HUES6 (cell line): ENCODE measurements at regions not wholly inside any gene's neighbourhood (a gene's known extent, or its start where the extent isn't known, plus 50 kb on each side); places are given as distances from the start of the nearest gene placed in this dataset.

Source experiments
- H3K27ac ChIP-seq: 2 replicates; pipeline ENCODE4 v1.7.0; 2013; ENCODE audit warnings: low read depth, mild to moderate bottlenecking, low read length, inconsistent platforms
- H3K27me3 ChIP-seq: 2 replicates; pipeline ENCODE4 v1.6.1; 2013; ENCODE audit warnings: low read length; ENCODE audit not compliant: control insufficient read depth, insufficient read depth
- H3K36me3 ChIP-seq: 2 replicates; pipeline ENCODE4 v1.6.1; 2013; ENCODE audit warnings: low read length; ENCODE audit not compliant: control insufficient read depth, insufficient read depth
- H3K4me1 ChIP-seq: 2 replicates; pipeline ENCODE4 v1.6.1; 2013; ENCODE audit warnings: low read length; ENCODE audit not compliant: control insufficient read depth, insufficient read depth
- H3K4me3 ChIP-seq: 2 replicates; pipeline ENCODE4 v1.5.1; 2013; ENCODE audit warnings: low read depth, low read length
- H3K9ac ChIP-seq: one replicate; pipeline ENCODE4 v1.6.1; 2013; ENCODE audit warnings: mild to moderate bottlenecking, low read length
- H3K9me3 ChIP-seq: 2 replicates; pipeline ENCODE4 v1.6.1; 2013; ENCODE audit warnings: low read depth, low read length; ENCODE audit not compliant: control insufficient read depth, insufficient read depth

GRCh38 chr14:98752660-98753059 lies 519.3 kb downstream of the BCL11B start:
- Histone ChIP-seq H3K4me3 (no peak overlapping the region), H3K9me3 (peaks cover 8% of the 10 kb centered on the region; the same call in 1 of the 2 replicates)

GRCh38 chr14:98754343-98755020 lies 517.5 kb downstream of the BCL11B start:
- Histone ChIP-seq H3K9me3 (peaks cover 8% of the 10 kb centered on the region; the same call in 1 of the 2 replicates), H3K9ac (no peak overlapping the region), H3K4me1 (no peaks in the 10 kb centered on the region; the same call in 1 of the 2 replicates), H3K27ac (no peak overlapping the region), H3K36me3 (no peaks in the 10 kb centered on the region), H3K4me3 (no peak overlapping the region), H3K27me3 (no peaks in the 10 kb centered on the region)

More at GRCh38 chr14:98752660-98753059, 519.3 kb downstream of the BCL11B start:
- Histone ChIP-seq H3K27me3 (no peaks in the 10 kb centered on the region), H3K27ac (no peak overlapping the region), H3K4me1 (no peaks in the 10 kb centered on the region; the same call in 1 of the 2 replicates), H3K9ac (no peak overlapping the region), H3K36me3 (no peaks in the 10 kb centered on the region)

- H3K9me3 ChIP-seq, result peaks cover 8% of the 10 kb centered on the region; the same call in 1 of the 2 replicates
- H3K4me1 ChIP-seq, result no peaks in the 10 kb centered on the region
- H3K36me3 ChIP-seq, result no peaks in the 10 kb centered on the region
- H3K9ac ChIP-seq, result no peak overlapping the region
- no peaks in the 10 kb centered on the region for H3K27me3 ChIP-seq
- H3K4me3 ChIP-seq, result no peak overlapping the region
- H3K27ac ChIP-seq, result no peak overlapping the region
Observed at GRCh38 chr14:98756749-98757148, 515.2 kb downstream of the BCL11B start.

GRCh38 chr14:98758440-98758839 lies 513.6 kb downstream of the BCL11B start:
- Histone ChIP-seq H3K36me3 (no peaks in the 10 kb centered on the region), H3K27ac (no peak overlapping the region), H3K9me3 (peaks cover 12% of the 10 kb centered on the region; the same call in 1 of the 2 replicates), H3K9ac (no peak overlapping the region), H3K27me3 (no peaks in the 10 kb centered on the region), H3K4me3 (no peak overlapping the region), H3K4me1 (no peaks in the 10 kb centered on the region)

DNA sequence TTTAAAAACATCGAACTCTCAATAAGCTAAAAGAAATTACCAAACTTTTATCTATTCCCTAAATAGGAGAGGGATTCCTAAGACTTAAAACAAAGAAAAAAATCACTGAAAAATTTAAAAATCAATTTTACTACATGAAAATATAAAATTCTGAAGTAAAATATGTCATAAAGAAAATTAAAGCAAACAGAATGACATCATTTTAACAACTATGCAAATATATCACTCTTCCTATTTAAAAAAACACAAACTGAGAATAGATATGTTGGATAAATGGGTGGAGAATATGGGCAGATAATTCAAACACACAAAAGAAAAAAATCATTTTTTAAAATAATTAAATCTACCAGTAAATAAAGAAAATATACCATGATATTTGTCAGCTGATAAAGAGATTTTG lies 510.0 kb downstream of the BCL11B start:
- H3K36me3 ChIP-seq, result no peaks in the 10 kb centered on the region
- peaks cover 9% of the 10 kb centered on the region; the same call in 1 of the 2 replicates for H3K9me3 ChIP-seq
- H3K4me1 ChIP-seq, result no peaks in the 10 kb centered on the region
- H3K27me3 ChIP-seq, result no peaks in the 10 kb centered on the region
- H3K4me3 ChIP-seq, result no peak overlapping the region
- H3K9ac ChIP-seq, result no peak overlapping the region
- H3K27ac ChIP-seq, result no peak overlapping the region

DNA sequence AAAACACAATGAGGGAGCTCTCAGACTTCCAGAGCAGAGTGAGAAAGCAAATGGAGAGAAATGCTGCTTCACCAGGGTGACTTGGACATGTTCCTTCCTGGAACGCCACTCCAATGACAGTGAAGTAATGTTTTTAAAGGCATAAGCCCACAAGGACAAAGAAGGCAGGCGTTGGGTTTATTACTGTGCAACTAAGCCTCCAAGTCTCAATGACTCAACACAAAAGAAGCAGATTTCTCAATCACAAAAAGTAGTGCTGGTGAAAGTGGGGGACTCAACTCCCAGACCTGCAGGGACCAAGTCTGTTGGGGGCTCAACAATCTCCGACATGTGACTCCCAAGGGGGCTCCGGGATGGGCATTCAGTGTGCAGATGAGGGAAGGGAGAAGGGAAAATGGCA lies 505.2 kb downstream of the BCL11B start:
- peaks cover 9% of the 10 kb centered on the region; the same call in 1 of the 2 replicates for H3K9me3 ChIP-seq
- H3K9ac ChIP-seq, result no peak overlapping the region
- no peak overlapping the region for H3K4me3 ChIP-seq
- H3K27ac ChIP-seq, result no peak overlapping the region
- H3K36me3 ChIP-seq, result no peaks in the 10 kb centered on the region
- no peaks in the 10 kb centered on the region for H3K27me3 ChIP-seq
- no peaks in the 10 kb centered on the region for H3K4me1 ChIP-seq

- Histone ChIP-seq H3K27me3 (no peaks in the 10 kb centered on the region), H3K27ac (no peak overlapping the region), H3K9me3 (no peaks in the 10 kb centered on the region), H3K36me3 (no peaks in the 10 kb centered on the region), H3K4me3 (no peak overlapping the region), H3K9ac (no peak overlapping the region), H3K4me1 (no peaks in the 10 kb centered on the region)
Observed at GRCh38 chr14:98769326-98769725, 502.7 kb downstream of the BCL11B start.

GRCh38 chr14:98770151-98770550 lies 501.8 kb downstream of the BCL11B start:
- no peaks in the 10 kb centered on the region for H3K27me3 ChIP-seq
- no peaks in the 10 kb centered on the region for H3K36me3 ChIP-seq
- no peak overlapping the region for H3K4me3 ChIP-seq
- no peak overlapping the region for H3K9ac ChIP-seq
- no peaks in the 10 kb centered on the region for H3K9me3 ChIP-seq
- H3K27ac ChIP-seq, result no peak overlapping the region
- peaks cover 7% of the 10 kb centered on the region; the same call in 1 of the 2 replicates for H3K4me1 ChIP-seq

DNA sequence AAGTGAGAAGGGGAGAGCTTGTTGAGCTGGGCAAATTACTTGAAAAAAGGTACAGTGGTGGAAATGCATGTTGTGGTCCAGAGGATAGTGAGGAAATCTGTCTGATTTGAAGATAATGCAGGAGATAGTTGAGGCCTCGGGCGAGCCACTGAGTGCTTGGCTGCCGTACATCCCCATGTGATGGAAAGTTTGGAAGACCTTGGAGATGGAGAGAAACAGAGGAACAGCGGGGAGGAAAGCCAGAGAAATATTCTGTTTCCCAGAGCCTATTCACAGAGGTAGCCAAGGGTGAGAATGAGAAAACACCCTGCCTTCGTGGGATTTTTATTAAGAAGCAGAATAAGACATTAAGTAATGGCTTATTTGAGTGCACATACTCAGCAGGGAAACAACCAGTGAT lies 498.2 kb downstream of the BCL11B start:
- no peaks in the 10 kb centered on the region for H3K9me3 ChIP-seq
- no peak overlapping the region for H3K9ac ChIP-seq
- peaks cover 9% of the 10 kb centered on the region; the same call in 1 of the 2 replicates for H3K4me1 ChIP-seq
- no peak overlapping the region for H3K4me3 ChIP-seq
- no peaks in the 10 kb centered on the region for H3K36me3 ChIP-seq
- H3K27me3 ChIP-seq, result no peaks in the 10 kb centered on the region
- no peak overlapping the region for H3K27ac ChIP-seq

- peaks cover 9% of the 10 kb centered on the region; the same call in 1 of the 2 replicates for H3K4me1 ChIP-seq
- H3K36me3 ChIP-seq, result no peaks in the 10 kb centered on the region
- no peak overlapping the region for H3K27ac ChIP-seq
- H3K4me3 ChIP-seq, result no peak overlapping the region
- no peaks in the 10 kb centered on the region for H3K27me3 ChIP-seq
- no peak overlapping the region for H3K9ac ChIP-seq
- H3K9me3 ChIP-seq, result no peaks in the 10 kb centered on the region
Observed at GRCh38 chr14:98775892-98776291, 496.1 kb downstream of the BCL11B start.

DNA sequence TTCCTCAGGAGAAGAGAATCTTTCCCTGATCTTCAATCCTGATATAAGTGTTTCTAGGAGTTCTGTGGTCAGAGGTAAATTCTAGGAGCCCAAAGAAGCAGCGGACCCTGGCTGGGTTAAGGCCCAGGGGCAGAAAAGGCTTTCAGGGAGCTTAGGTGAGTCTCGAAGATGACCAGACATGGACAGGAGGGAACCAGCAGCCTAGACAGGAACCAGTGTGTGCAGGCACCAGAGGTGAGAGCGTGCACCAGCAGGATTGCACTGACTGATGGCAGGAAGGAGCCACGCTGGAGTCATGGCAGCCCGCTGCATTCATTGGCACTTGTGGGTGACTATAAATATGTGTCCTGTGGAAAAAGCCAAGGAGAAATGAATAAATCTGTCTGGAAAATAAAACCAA lies 489.9 kb downstream of the BCL11B start:
- no peaks in the 10 kb centered on the region for H3K36me3 ChIP-seq
- no peaks in the 10 kb centered on the region for H3K4me1 ChIP-seq
- no peak overlapping the region for H3K27ac ChIP-seq
- H3K27me3 ChIP-seq, result no peaks in the 10 kb centered on the region
- no peaks in the 10 kb centered on the region for H3K9me3 ChIP-seq
- no peak overlapping the region for H3K4me3 ChIP-seq
- H3K9ac ChIP-seq, result no peak overlapping the region
